NCI-H146 (cell line): ENCODE measurements at regions not wholly inside any gene's neighbourhood (a gene's known extent, or its start where the extent isn't known, plus 50 kb on each side); places are given as distances from the start of the nearest gene placed in this dataset.

Experiments
- DNase-seq: peaks from one replicate; lab custom pipeline; 2025; lab: John Stamatoyannopoulos, UW

- no peak for DNase-seq
Measured at GRCh38 chr18:60981682-60982328, 351.4 kb upstream of the CDH20 start.

- no peak for DNase-seq
Measured at GRCh38 chr18:60982329-60982695, 350.9 kb upstream of the CDH20 start.

- DNase-seq = no peak
Measured at GRCh38 chr18:60982928-60983327, 350.3 kb upstream of the CDH20 start.

- no peak for DNase-seq
Measured at GRCh38 chr18:60984510-60984909, 348.7 kb upstream of the CDH20 start.

DNA sequence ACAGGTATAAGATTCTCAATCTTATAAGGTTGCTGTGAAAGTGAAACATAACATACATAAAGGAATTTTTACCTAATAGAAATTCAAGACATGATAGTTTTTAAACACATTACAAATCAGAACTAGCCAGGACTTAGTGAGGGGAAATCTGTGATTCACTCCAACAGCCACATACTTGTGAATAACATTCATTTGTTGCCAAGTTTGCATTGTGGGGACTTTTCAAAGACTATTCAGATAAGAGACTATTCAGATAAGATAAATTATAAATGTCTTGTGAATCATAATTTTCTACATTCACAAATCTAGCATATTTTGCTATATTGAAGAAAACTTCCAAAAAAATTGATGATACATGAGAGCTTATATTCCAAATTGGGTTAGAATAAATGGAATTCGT lies 345.3 kb upstream of the CDH20 start:
- DNase-seq = no peak

DNA sequence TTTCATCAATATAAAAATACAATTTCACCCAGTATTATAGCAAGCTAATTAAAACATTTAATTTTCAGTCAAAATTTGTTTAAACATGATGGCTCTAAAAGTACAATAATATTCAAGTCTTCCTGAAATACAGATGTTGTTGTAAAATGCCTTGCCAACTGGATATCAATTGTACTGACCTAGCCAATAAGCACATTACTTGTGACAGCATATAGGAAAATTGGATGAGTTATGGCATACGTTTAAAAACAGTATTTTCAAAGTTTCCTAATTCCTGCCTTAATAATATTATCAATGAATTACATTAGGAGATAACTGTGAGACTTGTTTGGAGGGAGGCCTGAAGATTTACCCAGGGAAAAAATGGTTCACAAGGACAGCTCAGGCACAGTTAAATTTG lies 336.9 kb upstream of the CDH20 start:
- no peak for DNase-seq

- no peak for DNase-seq
Measured at GRCh38 chr18:60996822-60997221, 336.4 kb upstream of the CDH20 start.

- DNase-seq = no peak
Measured at GRCh38 chr18:61001138-61001537, 332.1 kb upstream of the CDH20 start.

GRCh38 chr18:61006687-61007224 lies 326.5 kb upstream of the CDH20 start:
- no peak for DNase-seq

DNA sequence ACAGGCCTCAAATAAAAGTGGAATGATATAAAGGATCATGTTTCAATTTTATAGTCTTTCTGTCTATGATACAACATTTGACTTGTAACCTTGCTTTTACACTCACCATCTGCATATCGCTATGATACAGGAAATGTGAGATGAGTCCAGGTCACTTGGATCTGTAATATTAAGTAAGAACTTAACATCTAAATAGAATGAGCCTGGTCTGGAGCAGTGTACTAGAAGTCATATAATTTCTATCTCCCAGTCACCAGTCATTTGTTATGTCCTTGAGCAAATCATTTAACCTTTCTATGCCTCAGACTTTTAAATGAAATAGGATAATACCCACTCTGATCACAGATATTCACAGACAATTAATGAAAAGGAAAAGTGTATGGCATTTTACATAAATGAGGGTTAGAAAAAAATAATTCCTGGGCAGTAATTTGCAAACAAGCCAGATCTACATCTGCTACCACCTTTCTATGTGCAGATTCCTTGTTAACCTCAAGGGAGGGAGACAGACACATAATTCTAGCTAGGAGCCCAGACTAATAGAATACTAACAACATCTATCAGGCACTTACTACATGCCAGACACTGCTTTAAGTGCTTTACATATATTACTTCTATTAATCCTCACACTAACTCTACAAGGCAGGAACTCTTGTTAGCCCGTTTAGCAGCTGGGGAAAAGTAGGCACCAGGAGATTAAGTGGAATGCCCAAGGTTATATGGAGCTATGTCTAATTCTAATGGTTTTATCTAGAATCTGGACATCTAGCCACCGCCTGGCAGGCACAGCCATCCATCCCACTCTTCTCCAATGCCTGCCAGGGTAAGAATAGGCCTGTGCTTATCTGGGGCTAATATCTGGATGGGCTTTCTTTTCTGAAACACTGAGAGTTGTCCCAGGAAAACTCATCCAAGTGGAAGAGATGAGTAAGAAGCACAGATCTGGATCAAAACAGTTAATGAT lies 313.6 kb upstream of the CDH20 start:
- DNase-seq = peak; percentile 23

- DNase-seq = peak; percentile 58
Measured at GRCh38 chr18:61025596-61025995, 307.6 kb upstream of the CDH20 start.

DNA sequence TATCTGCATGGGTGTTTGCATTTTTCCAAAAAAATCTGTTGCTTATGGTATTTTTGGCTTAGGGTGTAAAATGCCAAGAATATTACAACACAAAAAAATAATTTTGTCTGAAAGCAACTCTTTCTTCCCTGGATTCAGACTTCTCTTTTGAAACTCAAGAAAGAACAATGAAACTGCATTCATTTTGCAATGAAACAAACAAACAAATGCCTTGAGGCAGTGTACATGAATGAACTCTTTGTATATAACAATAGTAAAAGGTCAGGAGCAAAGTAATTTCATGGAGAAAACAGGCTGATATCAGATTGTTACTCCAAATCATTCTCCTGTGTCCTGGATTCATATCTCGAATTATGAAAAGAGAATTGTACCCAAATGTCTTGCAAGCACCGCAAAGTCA lies 301.6 kb upstream of the CDH20 start:
- no peak for DNase-seq

DNA sequence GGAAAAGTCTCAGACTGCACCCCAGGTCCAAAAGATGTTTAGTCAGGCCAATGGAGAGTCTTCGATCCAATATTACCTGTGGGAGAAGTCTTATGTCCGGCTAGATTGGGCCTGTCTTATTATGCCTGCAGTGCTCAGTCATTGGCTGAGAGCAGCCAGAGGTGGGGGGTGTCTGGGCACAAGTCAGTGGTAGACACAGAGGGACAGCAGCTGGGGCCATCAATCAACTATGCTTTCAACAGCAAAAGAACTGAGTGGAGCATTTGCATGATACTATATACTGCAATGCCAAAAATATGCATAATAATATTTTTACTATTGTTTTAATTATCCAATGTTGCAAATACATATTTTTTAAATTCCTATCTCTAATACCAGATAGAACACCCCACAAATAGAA lies 298.6 kb upstream of the CDH20 start:
- DNase-seq = no peak

GRCh38 chr18:61039251-61039650 lies 294.0 kb upstream of the CDH20 start:
- DNase-seq = no peak

DNA sequence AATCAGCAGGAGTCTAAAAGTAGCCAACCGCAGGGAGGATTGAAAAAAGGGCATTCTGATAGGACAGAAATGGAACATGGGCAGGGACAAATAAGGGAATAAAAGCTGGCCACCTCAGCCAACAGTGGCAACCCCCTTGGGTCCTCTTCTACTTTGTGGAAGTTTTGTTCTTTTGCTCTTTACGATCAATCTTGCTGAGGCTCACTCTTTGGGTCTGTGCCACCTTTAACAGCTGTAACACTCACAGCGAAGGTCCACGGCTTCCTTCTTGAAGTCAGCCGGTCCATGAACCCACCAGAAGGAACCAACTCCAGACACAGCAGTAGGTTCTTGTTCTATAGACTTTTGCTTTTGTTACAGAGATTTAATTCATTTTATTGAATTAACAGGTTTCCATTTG lies 285.4 kb upstream of the CDH20 start:
- no peak for DNase-seq

GRCh38 chr18:61057443-61057842 lies 275.8 kb upstream of the CDH20 start:
- DNase-seq = no peak

DNA sequence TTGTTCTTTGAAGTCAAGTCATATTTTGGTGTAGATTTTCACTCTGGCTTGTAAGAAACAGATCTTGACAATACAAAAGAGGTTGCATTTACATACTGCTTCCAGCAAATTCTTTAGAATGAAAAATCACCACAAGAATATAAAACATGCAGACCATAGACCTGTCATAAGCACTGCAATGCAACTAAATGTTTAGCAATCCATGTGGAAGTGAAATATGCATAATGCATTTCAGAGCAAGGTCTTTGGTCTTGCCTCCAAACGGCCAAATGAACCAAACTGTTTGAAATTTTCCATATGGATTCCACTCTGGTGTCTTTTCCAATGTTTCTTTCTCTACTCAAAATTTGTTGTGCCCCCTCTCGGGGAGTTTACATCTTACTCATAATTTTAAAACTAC lies 271.0 kb upstream of the CDH20 start:
- DNase-seq = no peak

DNA sequence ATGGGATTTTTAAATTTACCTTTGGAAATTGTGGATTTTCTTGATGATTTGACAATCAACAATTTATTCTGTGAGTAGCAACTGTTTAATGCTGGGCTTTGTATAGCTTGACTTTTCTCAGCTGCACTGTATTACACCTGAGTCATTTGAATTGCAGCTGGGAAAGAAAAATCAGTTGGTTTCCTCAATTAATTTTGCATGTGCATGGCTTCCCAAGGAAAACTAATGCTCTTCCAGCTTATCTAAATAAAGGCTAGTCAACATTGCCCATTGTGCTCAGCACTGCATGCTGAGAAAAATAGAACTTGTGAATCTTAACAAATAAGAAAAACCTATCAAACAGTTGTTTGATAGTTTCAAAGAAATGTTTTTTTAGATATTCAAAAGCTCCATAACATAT lies 268.3 kb upstream of the CDH20 start:
- DNase-seq = peak; percentile 88

- peak; percentile 94 for DNase-seq
Measured at GRCh38 chr18:61076986-61077385, 256.2 kb upstream of the CDH20 start.

DNA sequence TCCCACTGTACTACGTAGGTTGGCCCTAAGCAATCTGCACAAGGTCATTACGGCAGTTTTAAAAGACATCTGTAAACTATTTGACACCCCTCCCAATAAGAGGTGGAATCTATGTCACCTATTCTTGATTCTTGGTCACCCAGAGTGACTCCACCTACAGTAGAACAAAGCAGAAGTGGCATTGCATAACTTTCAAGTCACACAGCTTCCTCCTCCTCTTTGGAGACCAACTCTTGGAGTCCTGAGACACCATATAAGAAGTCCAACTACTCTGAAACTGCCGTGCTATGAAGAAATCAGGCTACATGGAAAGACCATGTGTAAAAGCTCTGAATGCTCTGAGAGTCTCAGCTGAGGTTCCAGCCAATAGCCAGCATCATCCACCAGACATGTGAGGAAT lies 253.5 kb upstream of the CDH20 start:
- no peak for DNase-seq

GRCh38 chr18:61080954-61081528 lies 252.2 kb upstream of the CDH20 start:
- no peak for DNase-seq

GRCh38 chr18:61082976-61083630 lies 250.1 kb upstream of the CDH20 start:
- DNase-seq = no peak
